ENCODE measurements at regions not wholly inside any gene's neighbourhood (a gene's known extent, or its start where the extent isn't known, plus 50 kb on each side); places are given as distances from the start of the nearest gene placed in this dataset.

GRCh38 chrX:39283239-39283638 is 482.0 kb downstream of the MID1IP1 start:
- POLR2A ChIA-PET = no interaction called here
- H2AFZ ChIP-seq (ENCODE audit: low read depth) = no peak overlapping the region
- peaks cover 9% of the 10 kb centered on the region; the same call in 1 of the 2 replicates for H3K9me3 ChIP-seq
- DNase-seq = no peak
- H3K36me3 ChIP-seq (replicated peaks in 1 of 2; ENCODE audit: control insufficient read depth in 1 of 2, insufficient read depth in 2 of 2, low read length in 1 of 2) = no peaks in the 10 kb centered on the region
- H4K20me1 ChIP-seq (ENCODE audit: insufficient read depth) = no peaks in the 10 kb centered on the region
- no peak overlapping the region for H3K4me3 ChIP-seq (ENCODE audit: low read depth in 2 of 2, low read length in 1 of 2)
- H3F3A ChIP-seq (replicated peaks; ENCODE audit: insufficient read depth) = no peaks in the 10 kb centered on the region
- H3K79me2 ChIP-seq (ENCODE audit: insufficient read depth) = no peaks in the 10 kb centered on the region
- H3K4me2 ChIP-seq = no peak overlapping the region
- TF ChIP-seq FOSL2 (IDR thresholded peaks at IDR 0.05; ENCODE audit: borderline replicate concordance, low read depth) = no peak
- TF ChIP-seq TCF12 (IDR thresholded peaks at IDR 0.05) = no peak
- TF ChIP-seq MEF2A (IDR thresholded peaks at IDR 0.05; ENCODE audit: borderline replicate concordance, low read depth) = no peak
- TF ChIP-seq ZBTB33 (IDR thresholded peaks at IDR 0.05; ENCODE audit: borderline replicate concordance, low read depth) = no peak
- no peak for TF ChIP-seq TAF1 (IDR thresholded peaks at IDR 0.05; ENCODE audit: borderline replicate concordance, low read depth, low read length)
- no peak for TF ChIP-seq CTCF (IDR thresholded peaks at IDR 0.05)
- H3K9ac ChIP-seq = no peak overlapping the region
- H3K9me2 ChIP-seq = no peaks in the 10 kb centered on the region
- H3K27me3 ChIP-seq (ENCODE audit: insufficient read depth) = no peaks in the 10 kb centered on the region
- CTCF ChIA-PET = no interaction called here
- no peak overlapping the region for H3K27ac ChIP-seq (ENCODE audit: low read depth in 2 of 2, low read length in 1 of 2)
- no peaks in the 10 kb centered on the region for H3K4me1 ChIP-seq (ENCODE audit: control insufficient read depth in 1 of 2, insufficient read depth in 2 of 2, low read depth in 1 of 2, low read length in 1 of 2)

GRCh38 chrX:39288592-39288991 is 487.3 kb downstream of the MID1IP1 start:
- H2AFZ ChIP-seq (ENCODE audit: low read depth) = no peak overlapping the region
- H3K27me3 ChIP-seq (ENCODE audit: insufficient read depth) = no peaks in the 10 kb centered on the region
- no peak overlapping the region for H3K27ac ChIP-seq (ENCODE audit: low read depth in 2 of 2, low read length in 1 of 2)
- no peaks in the 10 kb centered on the region for H3K9me2 ChIP-seq
- ChIA-PET POLR2A (no interaction called here), CTCF (no interaction called here)
- DNase-seq = no peak
- no peak overlapping the region for H3K4me3 ChIP-seq (ENCODE audit: low read depth in 2 of 2, low read length in 1 of 2)
- H3K4me1 ChIP-seq (ENCODE audit: control insufficient read depth in 1 of 2, insufficient read depth in 2 of 2, low read depth in 1 of 2, low read length in 1 of 2) = no peaks in the 10 kb centered on the region; a peak in 1 of 4 replicates
- H3K4me2 ChIP-seq = no peak overlapping the region
- 36% methylated on average over 2 of the region's 3 CpGs for WGBS (ENCODE audit: low lambda C conversion rate)
- no peaks in the 10 kb centered on the region for H3F3A ChIP-seq (replicated peaks; ENCODE audit: insufficient read depth)
- no peaks in the 10 kb centered on the region for H4K20me1 ChIP-seq (ENCODE audit: insufficient read depth)
- peaks cover 3% of the 10 kb centered on the region; the same call in 1 of the 2 replicates for H3K9me3 ChIP-seq
- H3K9ac ChIP-seq = no peak overlapping the region
- no peaks in the 10 kb centered on the region for H3K36me3 ChIP-seq (replicated peaks in 1 of 2; ENCODE audit: control insufficient read depth in 1 of 2, insufficient read depth in 2 of 2, low read length in 1 of 2)
- H3K79me2 ChIP-seq (ENCODE audit: insufficient read depth) = no peaks in the 10 kb centered on the region
- TF ChIP-seq RAD21 (IDR thresholded peaks at IDR 0.05; ENCODE audit: low read length) (no peak), CTCF (IDR thresholded peaks at IDR 0.05) (no peak), TEAD4 (IDR thresholded peaks at IDR 0.05; ENCODE audit: borderline replicate concordance, insufficient read depth) (no peak), REST (IDR thresholded peaks at IDR 0.05; ENCODE audit: low read depth, low read length) (no peak), NFIC (IDR thresholded peaks at IDR 0.05; ENCODE audit: borderline replicate concordance) (no peak), GATA2 (CRISPR knock-in tag; IDR thresholded peaks at IDR 0.05) (no peak), EZH2phosphoT487 (IDR thresholded peaks at IDR 0.05; ENCODE audit: borderline replicate concordance, low read depth) (no peak), ZBTB33 (IDR thresholded peaks at IDR 0.05; ENCODE audit: borderline replicate concordance, low read depth) (no peak), FOXM1 (IDR thresholded peaks at IDR 0.05; ENCODE audit: low read depth) (no peak), TCF12 (IDR thresholded peaks at IDR 0.05) (no peak)
